ENCODE measurements at regions not wholly inside any gene's neighbourhood (a gene's known extent, or its start where the extent isn't known, plus 50 kb on each side); places are given as distances from the start of the nearest gene placed in this dataset.
"Not testable (repeated sequence)": the region's sequence is repeated elsewhere in the genome, so short reads cannot be mapped to it uniquely, and the experiment has no call there.

- no peaks in the 10 kb centered on the region for H3K27me3 ChIP-seq
- DNase-seq = no peak
- no peak for TF ChIP-seq CTCF (IDR thresholded peaks at IDR 0.05)
- no peak for ATAC-seq
- H3K4me1 ChIP-seq = no peaks in the 10 kb centered on the region
- H3K36me3 ChIP-seq = no peaks in the 10 kb centered on the region
- 56 to 60% methylated on average over 3 of the region's 3 CpGs for WGBS, 2 donors
- H3K4me3 ChIP-seq = no peak overlapping the region
- FAIRE-seq = no peak
- H3K27ac ChIP-seq = no peak overlapping the region
- intact Hi-C loops (cut with DNase I) = no loop called here
- no peaks in the 10 kb centered on the region for H3K9me3 ChIP-seq
These were observed 101.8 kb upstream of the ELMO1 start for GRCh38 chr7:37550426-37550825.

- intact Hi-C loops (cut with DNase I) = no loop called here
- H3K36me3 ChIP-seq = no peaks in the 10 kb centered on the region
- no peak for DNase-seq
- no peaks in the 10 kb centered on the region for H3K9me3 ChIP-seq
- no peak for TF ChIP-seq CTCF (IDR thresholded peaks at IDR 0.05)
- ATAC-seq = no peak
- H3K4me3 ChIP-seq = no peak overlapping the region
- no peaks in the 10 kb centered on the region for H3K27me3 ChIP-seq
- H3K4me1 ChIP-seq = no peaks in the 10 kb centered on the region
- WGBS, 2 donors = 63 to 68% methylated on average over 2 of the region's 2 CpGs
- H3K27ac ChIP-seq = no peak overlapping the region
- FAIRE-seq = no peak
These were observed 102.2 kb upstream of the ELMO1 start for GRCh38 chr7:37550872-37551271.

- Histone ChIP-seq H3K27ac (no peak overlapping the region), H3K36me3 (no peaks in the 10 kb centered on the region), H3K27me3 (no peaks in the 10 kb centered on the region), H3K4me1 (no peaks in the 10 kb centered on the region), H3K4me3 (no peak overlapping the region), H3K9me3 (no peaks in the 10 kb centered on the region)
- no peak for FAIRE-seq
- TF ChIP-seq CTCF (IDR thresholded peaks at IDR 0.05) = no peak
- no peak for DNase-seq
- WGBS, 2 donors = 70 to 71% methylated on average over 4 of the region's 4 CpGs
- intact Hi-C loops (cut with DNase I) = no loop called here
- ATAC-seq = no peak
These were observed 103.4 kb upstream of the ELMO1 start for GRCh38 chr7:37552030-37552429.

DNA sequence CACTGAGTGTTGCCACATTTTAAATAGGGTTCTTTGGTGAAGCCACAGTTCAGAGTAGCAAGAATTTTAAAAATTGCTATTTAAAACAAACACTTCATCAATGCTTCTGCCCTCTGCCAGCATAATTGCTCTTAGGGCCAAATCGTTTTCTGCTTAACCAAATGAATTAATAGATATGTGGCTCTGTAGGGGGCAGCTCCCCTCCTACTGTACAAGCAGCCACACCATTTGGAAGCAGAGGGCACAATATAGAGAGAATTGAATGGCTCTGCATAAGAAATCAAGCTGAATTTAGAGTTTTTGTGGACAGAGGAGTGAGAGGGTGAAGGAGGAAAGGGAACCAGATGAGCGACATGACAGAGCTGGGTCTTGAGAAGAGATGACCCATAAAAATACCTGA, 103.8 kb upstream of the ELMO1 start:
- H3K4me3 ChIP-seq; DNase-seq; intact Hi-C loops (cut with DNase I); H3K9me3 ChIP-seq; H3K27me3 ChIP-seq; ATAC-seq; H3K4me1 ChIP-seq; FAIRE-seq; H3K36me3 ChIP-seq; H3K27ac ChIP-seq: not testable (repeated sequence)
- 14 to 18% methylated on average over 2 of the region's 2 CpGs for WGBS, 2 donors

DNA sequence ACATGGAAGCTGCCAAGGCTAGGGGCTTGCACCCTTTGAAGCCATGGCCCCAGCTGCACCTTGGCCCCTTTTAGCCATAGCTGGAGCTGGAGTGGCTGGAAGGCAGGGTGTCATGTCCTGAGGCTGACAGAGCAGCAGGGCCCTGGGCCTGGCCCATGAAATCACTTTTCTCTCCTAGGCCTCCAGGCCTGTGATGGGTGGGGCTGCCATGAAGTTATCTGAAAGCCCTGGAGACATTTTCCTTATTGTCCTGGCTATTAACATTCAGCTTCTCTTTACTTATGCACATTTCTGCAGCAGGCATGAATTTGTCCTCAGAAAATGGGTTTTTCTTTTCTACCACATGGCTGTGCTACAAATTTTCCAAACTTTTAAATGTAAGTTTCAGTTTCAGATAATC, 106.9 kb upstream of the ELMO1 start:
- no peaks in the 10 kb centered on the region for H3K36me3 ChIP-seq
- ATAC-seq = no peak
- intact Hi-C loops (cut with DNase I) = no loop called here
- FAIRE-seq = no peak
- no peaks in the 10 kb centered on the region for H3K4me1 ChIP-seq
- DNase-seq = no peak
- no peaks in the 10 kb centered on the region for H3K9me3 ChIP-seq
- H3K27ac ChIP-seq = no peak overlapping the region
- TF ChIP-seq CTCF (IDR thresholded peaks at IDR 0.05) = no peak
- no peak overlapping the region for H3K4me3 ChIP-seq
- H3K27me3 ChIP-seq = no peaks in the 10 kb centered on the region

Measured in pancreas (tissue), 10 donors.